Globus pallidus (tissue), 1 donor: ENCODE measurements at regions not wholly inside any gene's neighbourhood (a gene's known extent, or its start where the extent isn't known, plus 50 kb on each side); places are given as distances from the start of the nearest gene placed in this dataset.
"Not testable (repeated sequence)": the region's sequence is repeated elsewhere in the genome, so short reads cannot be mapped to it uniquely, and the experiment has no call there.

Experiments
- DNase-seq: peaks from one replicate; pipeline ENCODE4 v3.0.0-alpha.2; 2015; ENCODE audit warnings: low spot score

GRCh38 chr13:71213252-71213821, 653.7 kb downstream of the DACH1 start:
- DNase-seq, result no peak

DNA sequence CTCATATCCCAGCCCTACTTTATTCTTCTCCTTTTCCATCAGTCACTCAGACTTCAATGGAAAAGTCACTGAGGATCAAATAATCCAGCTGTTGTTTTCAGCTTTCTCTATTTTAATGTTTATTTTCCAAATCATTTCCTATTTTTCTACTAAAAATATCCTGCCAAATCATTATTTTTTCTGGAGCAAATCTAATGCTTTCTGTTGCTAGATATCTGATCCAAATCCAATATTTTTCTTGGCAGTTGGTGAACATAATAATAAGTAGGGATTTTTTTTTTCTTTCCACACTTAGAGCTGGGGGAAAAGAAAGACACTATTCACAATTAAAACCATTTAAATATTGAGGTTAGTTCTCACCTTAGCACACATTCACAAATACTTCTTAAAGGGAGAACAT, 656.1 kb downstream of the DACH1 start:
- DNase-seq, result no peak

DNA sequence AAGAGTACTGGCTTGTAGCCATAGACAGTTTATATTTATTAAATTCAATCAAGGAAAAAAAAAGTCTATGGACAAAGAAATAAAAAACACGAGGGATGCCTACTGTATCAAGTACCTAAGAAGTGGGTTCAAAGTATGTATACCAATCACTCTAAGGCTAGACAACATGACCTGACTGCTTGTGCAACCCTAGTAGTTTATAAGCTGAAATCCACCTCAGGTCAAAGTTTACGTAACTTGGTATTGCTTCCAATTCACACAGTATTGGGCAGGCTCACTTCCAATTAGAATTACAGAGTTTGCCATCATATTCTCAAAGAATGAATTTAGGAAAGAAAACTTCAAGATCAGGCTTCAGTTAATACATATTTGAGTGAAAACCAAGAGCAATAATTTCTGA, 657.8 kb downstream of the DACH1 start:
- DNase-seq, result no peak

- DNase-seq, result not testable (repeated sequence)
These were observed 682.4 kb downstream of the DACH1 start for GRCh38 chr13:71184583-71184982.

DNA sequence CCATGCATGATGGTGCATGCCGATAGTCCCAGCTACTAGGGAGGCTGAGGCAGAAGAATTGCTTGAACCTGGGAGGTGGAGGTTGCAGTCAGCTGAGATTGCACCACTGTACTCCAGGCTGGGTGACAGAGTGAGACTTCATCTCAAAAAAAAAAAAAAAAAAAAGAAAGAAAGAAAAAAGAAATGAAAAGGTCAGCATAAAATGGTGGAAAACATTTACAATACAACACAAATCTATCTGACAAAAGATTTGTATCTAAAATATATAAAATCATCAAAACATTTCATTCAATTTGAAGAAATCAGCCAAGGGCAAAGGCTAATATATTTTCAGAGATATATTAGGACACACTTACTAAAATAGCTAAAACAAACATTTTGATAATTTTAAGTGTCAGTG, 683.7 kb downstream of the DACH1 start:
- DNase-seq, result not testable (repeated sequence)

GRCh38 chr13:71171740-71172139, 695.3 kb downstream of the DACH1 start:
- no peak for DNase-seq

DNA sequence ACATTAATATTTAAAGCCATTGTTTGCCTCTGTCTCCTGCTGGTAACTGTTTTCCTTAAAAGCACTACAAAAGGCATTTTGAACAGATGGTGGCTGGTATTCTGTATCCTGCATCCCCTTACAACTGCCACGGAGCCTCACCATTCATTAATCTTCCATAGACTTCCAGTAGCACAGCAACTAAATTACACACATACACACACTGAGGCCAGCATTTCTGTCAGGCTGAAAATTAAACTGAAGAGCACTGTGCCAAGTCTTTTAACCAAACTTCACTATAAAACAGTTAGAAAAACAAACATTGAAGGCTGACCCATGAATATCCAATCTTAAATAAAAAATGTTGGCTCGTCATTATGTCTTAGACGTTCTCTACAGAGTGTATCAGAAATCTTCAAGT, 697.8 kb downstream of the DACH1 start:
- DNase-seq, result no peak

GRCh38 chr13:71156550-71156949, 710.5 kb downstream of the DACH1 start:
- no peak for DNase-seq

- DNase-seq, result no peak
These were observed 717.3 kb downstream of the DACH1 start for GRCh38 chr13:71149498-71150363.

DNA sequence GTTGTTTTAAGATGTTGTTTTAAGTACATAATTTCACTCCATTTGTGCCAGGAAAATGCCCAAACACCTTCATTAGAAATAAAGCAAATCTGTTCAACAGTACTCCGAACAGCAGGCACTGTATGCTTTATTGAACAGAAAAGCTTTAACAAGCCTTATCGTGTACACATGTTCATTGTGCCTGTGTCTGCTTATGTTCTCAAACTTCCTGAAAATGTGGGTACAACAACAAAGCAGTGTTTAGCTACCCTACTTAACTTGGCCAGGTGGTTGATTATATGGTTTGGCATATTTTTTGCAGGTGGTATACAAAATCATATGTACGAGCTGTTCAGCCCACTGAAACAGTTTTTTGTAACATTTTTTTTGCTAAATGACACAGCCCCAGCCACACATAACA, 718.0 kb downstream of the DACH1 start:
- no peak for DNase-seq

DNA sequence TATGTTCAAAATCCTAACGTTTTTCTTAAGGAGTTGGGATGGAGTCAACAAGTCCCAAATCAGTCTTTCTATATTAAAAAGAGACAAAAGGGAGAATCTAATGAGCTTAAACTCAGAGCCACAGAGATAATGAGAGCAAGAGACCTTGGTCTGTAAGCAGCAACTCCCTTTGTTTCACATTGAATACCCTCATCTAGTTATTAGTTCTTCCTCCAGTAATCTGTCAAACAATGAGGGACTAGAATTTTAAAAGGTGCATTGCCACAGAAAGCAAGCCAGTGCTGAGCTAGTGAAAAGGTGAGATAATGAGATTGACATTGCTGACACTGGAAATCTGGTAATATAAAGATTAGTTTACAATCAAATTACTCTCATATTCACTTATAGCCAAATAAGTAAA, 718.6 kb downstream of the DACH1 start:
- no peak for DNase-seq

DNA sequence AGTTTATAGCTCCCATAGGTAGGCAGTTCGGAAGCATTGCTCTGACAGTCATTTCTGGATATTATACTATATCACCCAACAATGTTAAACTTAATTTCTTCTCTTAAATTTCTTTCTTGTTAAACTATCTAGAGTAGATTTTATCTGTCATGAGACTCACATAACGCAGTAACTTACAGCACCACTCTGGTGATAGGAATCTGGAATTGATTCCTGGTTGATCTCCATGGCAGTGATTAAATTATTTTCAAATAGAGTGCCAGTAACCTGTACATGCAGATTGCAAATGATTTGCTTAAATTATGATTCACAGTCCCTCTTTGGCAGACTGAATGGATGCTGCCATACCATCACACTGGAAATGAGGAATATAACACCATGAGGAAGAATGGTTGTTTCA, 722.1 kb downstream of the DACH1 start:
- no peak for DNase-seq

DNA sequence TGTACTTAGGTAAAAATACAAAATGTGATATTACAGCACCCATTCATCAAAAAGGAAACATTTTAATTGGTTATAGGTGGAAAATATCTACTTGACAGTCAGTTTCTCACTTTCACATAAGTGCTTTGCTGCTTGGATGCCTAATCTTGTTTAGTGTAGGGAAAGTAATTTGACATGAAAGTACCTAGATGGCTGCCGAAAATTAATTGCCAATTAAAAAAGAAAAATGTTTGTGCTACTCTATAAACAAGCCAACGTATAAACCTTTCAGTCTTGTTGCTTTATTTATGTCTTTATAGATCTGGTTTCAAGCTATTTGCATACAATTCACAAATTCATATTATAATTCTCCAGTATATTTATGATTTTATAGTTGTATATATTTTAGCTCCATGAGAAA, 729.9 kb downstream of the DACH1 start:
- DNase-seq, result no peak

GRCh38 chr13:71124230-71124629, 742.8 kb downstream of the DACH1 start:
- no peak for DNase-seq

DNA sequence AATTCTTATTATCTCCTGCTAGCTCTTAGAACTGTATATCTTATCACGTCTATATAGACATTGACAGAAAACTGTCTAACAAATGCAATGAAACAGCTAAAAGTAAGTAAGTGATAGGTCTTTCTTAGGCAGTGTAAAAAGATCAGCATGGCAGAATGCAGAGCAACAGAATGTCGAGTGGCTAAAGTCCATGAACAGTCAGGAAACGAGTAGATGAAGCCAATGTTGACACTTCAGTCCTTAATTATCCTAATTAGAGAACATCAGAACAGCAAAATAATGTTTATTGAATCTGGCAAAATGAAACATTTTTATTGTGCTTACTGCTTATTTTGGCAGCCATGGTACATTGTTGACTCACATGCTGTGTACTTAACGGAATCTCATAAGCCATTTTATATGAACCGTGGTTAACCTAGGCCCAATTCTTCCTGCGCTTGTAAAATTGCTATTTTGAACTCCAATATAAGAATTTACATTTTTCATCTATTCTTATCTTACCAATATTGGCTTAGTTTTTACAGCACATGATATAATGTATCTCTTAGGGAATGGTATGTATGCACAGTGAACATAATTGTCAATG, 748.1 kb downstream of the DACH1 start:
- no peak for DNase-seq

DNA sequence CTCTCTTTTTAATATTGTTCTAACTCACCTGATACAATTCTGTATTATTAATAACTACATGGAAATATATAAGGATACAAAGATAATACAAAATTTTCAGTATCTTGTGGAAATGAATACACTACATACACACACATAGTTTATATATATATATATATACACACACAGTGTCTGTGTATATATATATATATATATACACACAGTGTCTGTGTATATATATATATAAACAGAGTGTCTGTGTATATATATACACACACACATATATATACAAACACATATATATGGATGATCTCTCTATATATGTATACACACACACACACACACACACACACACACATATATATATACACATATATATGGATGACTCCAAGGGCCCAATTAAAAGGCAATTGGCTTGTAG, 749.1 kb downstream of the DACH1 start:
- no peak for DNase-seq

DNA sequence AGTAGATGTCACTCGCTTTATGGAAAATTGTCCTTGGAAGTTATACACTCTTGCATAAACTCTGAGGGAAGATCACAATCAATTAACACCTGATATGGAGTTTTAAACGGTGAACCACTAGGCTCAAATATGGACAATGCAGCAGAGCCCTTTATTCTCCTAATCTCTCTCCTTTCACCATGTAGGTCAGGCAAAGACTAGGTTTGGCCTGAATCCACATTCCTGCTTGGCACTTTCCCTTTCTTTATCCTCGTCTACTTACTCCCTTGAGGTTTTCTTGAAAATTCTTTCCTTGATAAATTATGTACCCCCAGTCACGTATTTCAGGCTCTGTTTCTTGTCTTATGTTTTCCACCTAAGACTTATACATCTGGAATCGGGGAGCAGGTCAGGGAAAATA, 751.7 kb downstream of the DACH1 start:
- DNase-seq, result no peak

DNA sequence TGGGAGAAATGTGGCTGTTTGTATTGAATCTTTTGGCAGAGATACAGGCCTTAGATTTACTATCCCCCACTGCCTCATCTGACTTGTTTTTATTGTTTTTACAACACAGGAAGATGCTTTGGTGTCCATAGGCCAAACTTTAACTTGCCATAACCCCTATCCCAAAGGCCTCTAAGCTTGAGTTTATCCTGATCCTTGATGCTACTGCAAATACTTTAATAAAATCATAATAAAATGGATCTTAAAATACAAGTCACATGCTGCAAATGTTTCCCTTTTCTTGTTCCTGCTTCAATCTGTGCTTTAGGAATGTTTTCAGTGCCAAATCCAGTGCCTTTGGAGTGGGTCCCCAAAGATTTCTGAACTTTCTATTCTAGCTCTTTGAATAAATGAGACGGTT, 770.6 kb downstream of the DACH1 start:
- no peak for DNase-seq

DNA sequence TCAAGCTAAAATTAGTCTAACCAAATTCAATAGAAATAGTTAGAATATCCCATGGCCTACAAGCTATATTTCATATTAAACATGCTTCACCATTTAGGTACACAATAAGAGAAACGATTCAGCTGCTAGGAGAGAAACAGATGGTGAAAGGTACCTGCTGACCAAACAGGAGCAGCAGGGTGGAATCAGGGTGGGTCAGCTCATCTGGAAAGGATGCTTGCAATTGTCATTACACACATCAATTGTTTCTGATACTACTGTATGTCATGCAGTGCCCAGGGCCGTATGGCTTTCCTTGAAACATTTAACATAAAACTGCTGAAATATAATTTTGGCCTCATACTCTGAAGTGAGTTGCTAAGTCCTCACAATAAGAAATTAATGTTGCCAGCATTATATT, 776.0 kb downstream of the DACH1 start:
- DNase-seq, result no peak

DNA sequence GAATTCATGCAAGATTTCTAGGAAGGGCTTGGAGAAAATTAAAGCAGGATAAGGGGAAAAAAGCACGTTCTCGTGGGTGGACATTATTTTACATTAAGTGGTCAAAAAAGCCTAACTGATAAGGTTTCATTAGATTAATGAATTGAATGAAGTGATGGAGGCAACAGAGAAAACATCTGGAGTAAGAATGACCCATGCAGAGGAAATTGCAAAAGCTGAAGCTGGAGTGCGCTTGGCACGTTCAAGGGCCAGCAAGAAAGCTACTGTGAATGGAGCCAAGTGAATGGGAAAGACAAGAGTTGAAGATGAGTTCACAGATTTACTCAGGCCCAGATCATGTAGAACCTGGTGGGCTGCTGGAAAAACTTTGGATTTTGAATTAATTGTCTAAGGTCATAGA, 777.9 kb downstream of the DACH1 start:
- no peak for DNase-seq

- DNase-seq, result no peak
These were observed 779.6 kb downstream of the DACH1 start for GRCh38 chr13:71087432-71087831.

GRCh38 chr13:71087006-71087405, 780.0 kb downstream of the DACH1 start:
- no peak for DNase-seq

DNA sequence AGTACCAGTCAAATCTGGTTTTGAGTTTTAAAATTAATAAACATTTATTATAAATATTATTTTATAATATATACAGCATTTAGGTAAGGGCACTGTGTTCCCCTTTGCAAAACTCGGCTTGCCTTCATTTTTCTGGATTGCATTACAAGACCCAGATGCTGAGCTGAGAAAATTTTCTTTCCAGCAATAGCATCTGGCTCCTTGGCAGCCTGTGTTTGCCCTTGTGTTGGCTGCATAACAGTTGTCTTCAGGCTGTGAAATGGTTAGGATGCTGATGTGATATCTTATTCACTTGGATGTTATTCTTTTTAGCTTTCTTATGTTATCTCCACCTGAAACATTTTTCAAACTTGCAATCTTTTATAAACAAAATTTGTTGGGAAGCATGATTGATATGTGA, 784.4 kb downstream of the DACH1 start:
- no peak for DNase-seq

DNA sequence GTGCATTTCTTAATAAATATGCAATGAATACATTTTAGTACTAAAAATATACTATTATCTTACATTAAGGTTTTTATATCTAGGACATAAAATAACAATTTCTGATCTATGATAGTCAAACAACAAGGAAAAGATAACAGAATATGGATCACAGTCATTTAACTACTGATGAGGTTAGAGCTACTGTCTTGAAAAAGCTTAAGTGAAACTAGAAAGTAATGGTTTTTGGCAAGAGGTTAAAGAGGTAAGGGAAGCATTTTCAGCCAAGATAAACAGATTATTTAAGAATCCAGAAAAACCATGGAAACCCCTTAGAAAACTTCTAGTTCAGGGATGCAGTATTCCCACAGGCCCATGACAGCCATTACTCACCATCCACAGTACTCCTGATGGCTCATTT, 787.4 kb downstream of the DACH1 start:
- no peak for DNase-seq
